ENCODE measurements at regions not wholly inside any gene's neighbourhood (a gene's known extent, or its start where the extent isn't known, plus 50 kb on each side); places are given as distances from the start of the nearest gene placed in this dataset.

DNA sequence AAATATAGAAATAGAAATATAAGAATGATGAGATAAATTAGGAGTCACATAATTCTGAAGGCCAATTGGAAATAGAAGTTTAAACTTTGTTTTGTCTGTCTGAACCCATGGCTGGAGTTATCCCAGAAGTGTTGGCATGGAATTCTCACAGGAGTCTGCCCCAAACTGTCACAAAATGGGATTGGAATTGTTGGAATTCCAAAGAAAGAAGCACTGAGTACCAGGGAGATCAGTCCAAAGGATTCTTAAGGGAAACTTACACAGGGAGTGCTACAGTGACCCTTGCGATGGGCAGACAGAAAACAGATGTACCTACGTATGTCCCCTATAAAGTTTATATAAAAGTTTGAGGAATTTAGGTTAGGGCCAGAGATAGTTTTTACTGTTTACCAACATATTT lies 1607.7 kb downstream of the ARAP2 start:
- Histone ChIP-seq H3K9me3 (peaks cover 0 to 34% (median 24%) of the 10 kb centered on the region in 4 donors), H3K27me3 (no peaks in the 10 kb centered on the region), H3K4me3 (no peak overlapping the region), H3K4me1 (no peaks in the 10 kb centered on the region), H3K27ac (no peak overlapping the region), H3K36me3 (no peaks in the 10 kb centered on the region)
- DNase-seq, result no peak
- intact Hi-C loops (cut with DNase I; ENCODE audit: low total_unique reads), result no loop called here
- 78 to 91% (median 85%) methylated on average over 2 of the region's 2 CpGs for WGBS, 5 donors
- TF ChIP-seq POLR2A (IDR thresholded peaks at IDR 0.05), result no peak
- TF ChIP-seq, protein P1, sequence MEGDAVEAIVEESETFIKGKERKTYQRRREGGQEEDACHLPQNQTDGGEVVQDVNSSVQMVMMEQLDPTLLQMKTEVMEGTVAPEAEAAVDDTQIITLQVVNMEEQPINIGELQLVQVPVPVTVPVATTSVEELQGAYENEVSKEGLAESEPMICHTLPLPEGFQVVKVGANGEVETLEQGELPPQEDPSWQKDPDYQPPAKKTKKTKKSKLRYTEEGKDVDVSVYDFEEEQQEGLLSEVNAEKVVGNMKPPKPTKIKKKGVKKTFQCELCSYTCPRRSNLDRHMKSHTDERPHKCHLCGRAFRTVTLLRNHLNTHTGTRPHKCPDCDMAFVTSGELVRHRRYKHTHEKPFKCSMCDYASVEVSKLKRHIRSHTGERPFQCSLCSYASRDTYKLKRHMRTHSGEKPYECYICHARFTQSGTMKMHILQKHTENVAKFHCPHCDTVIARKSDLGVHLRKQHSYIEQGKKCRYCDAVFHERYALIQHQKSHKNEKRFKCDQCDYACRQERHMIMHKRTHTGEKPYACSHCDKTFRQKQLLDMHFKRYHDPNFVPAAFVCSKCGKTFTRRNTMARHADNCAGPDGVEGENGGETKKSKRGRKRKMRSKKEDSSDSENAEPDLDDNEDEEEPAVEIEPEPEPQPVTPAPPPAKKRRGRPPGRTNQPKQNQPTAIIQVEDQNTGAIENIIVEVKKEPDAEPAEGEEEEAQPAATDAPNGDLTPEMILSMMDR (IDR thresholded peaks at IDR 0.05), result no peak
- no peak for TF ChIP-seq POLR2AphosphoS5 (IDR thresholded peaks at IDR 0.05)
- no peak for TF ChIP-seq EP300 (IDR thresholded peaks at IDR 0.05)

DNA sequence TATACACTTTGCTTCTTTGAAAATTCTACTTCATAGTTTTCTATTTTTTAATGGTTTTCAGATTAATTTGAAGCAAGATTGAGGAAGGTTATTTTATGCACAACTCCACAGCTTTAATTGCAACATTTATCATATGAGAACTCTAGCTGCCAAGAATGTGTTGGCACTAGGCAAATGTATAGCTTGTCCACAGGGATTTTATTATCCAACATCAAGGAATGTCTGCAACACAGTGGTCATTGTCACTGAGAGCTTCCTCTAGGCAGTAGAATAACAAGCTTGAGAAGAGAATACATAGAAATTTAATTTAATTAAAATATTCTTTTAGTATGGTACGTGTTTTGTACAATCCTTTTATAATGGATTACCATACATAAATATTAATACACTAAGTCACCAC lies 1600.8 kb downstream of the ARAP2 start:
- Histone ChIP-seq H3K9me3 (peaks cover 0 to 28% (median 22%) of the 10 kb centered on the region in 4 donors), H3K4me3 (no peak overlapping the region), H3K27ac (no peak overlapping the region), H3K36me3 (no peaks in the 10 kb centered on the region), H3K27me3 (no peaks in the 10 kb centered on the region), H3K4me1 (no peaks in the 10 kb centered on the region)
- no peak for DNase-seq
- no peak for TF ChIP-seq POLR2AphosphoS5 (IDR thresholded peaks at IDR 0.05)
- TF ChIP-seq, protein P1 (IDR thresholded peaks at IDR 0.05), result no peak
- no peak for TF ChIP-seq POLR2A (IDR thresholded peaks at IDR 0.05)
- TF ChIP-seq EP300 (IDR thresholded peaks at IDR 0.05), result no peak
- WGBS, 5 donors, result 70 to 86% (median 78%) methylated on average over 1 of the region's 1 CpG
- intact Hi-C loops (cut with DNase I; ENCODE audit: low total_unique reads), result no loop called here

DNA sequence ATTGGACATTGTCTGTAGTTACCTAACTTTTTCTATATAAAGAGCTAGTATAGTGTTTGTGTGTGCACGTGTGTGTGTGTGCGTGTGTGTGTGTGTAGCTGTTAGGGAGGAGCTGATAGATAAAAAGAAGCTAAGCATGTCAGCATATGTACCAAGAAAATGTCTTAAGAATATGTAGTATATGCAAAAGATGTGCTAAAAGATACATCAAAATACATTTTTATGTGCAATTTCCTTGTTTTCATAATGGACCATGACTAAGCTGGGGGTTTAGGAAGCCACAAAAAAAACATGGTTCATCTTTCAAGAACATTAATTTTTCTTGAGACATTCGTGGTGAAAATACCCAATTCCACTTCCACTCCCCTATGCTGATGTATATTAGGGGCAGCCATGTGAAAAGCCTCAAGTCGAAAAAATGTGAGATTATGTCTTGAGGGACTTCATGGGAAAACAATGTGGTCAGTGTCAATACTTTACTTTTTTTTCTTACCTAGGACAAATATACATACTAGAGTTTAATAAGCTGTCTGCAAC lies 1599.7 kb downstream of the ARAP2 start:
- no peak for DNase-seq
- Histone ChIP-seq H3K4me1 (no peaks in the 10 kb centered on the region), H3K4me3 (no peak overlapping the region), H3K27me3 (no peaks in the 10 kb centered on the region), H3K9me3 (peaks cover 0 to 19% (median 14%) of the 10 kb centered on the region in 4 donors), H3K27ac (no peak overlapping the region), H3K36me3 (no peaks in the 10 kb centered on the region)
- TF ChIP-seq POLR2A (IDR thresholded peaks at IDR 0.05), result no peak
- no peak for TF ChIP-seq POLR2AphosphoS5 (IDR thresholded peaks at IDR 0.05)
- TF ChIP-seq EP300 (IDR thresholded peaks at IDR 0.05), result no peak
- TF ChIP-seq, protein P1 (IDR thresholded peaks at IDR 0.05), result no peak
- intact Hi-C loops (cut with DNase I; ENCODE audit: low total_unique reads), result no loop called here
- WGBS, 5 donors, result 64 to 77% (median 69%) methylated on average over 4 of the region's 4 CpGs

DNA sequence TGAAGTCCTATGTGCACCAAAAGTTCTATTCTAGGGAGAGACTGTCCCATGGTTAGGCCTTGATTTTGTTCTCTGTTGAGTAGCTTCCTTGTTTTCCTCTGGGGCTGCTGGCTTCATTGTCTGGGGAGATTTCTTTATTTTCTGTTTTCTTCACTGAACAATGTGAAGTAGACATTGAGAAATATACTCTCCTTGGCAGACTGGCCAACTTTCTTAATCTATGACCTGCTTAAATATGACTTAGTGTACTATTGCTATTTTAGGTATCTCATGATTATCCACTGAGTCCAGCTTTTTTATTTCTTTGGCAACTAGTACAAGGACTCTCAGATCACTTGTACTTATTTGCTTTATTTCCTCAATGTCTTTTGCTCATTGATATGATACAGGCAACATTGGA lies 1594.6 kb downstream of the ARAP2 start:
- intact Hi-C loops (cut with DNase I; ENCODE audit: low total_unique reads), result no loop called here
- Histone ChIP-seq H3K9me3 (peaks cover 0 to 6% (median 0%) of the 10 kb centered on the region in 4 donors), H3K27ac (no peak overlapping the region), H3K4me1 (no peaks in the 10 kb centered on the region), H3K36me3 (no peaks in the 10 kb centered on the region), H3K4me3 (no peak overlapping the region), H3K27me3 (no peaks in the 10 kb centered on the region)
- TF ChIP-seq POLR2AphosphoS5 (IDR thresholded peaks at IDR 0.05), result no peak
- TF ChIP-seq EP300 (IDR thresholded peaks at IDR 0.05), result no peak
- TF ChIP-seq POLR2A (IDR thresholded peaks at IDR 0.05), result no peak
- TF ChIP-seq, protein P1 (IDR thresholded peaks at IDR 0.05), result no peak
- no peak for DNase-seq

All from stomach (tissue), 8 donors.